ENCODE measurements at regions not wholly inside any gene's neighbourhood (a gene's known extent, or its start where the extent isn't known, plus 50 kb on each side); places are given as distances from the start of the nearest gene placed in this dataset.

- TF ChIP-seq POLR2A (IDR thresholded peaks at IDR 0.05) (no peak), CTCF (IDR thresholded peaks at IDR 0.05) (no peak)
Observed at GRCh38 chr3:86826292-86826691, 164.7 kb downstream of the VGLL3 start.

Measured in thyroid gland (tissue), 4 donors.